Endothelial cell of umbilical vein (primary cell): ENCODE measurements at regions not wholly inside any gene's neighbourhood (a gene's known extent, or its start where the extent isn't known, plus 50 kb on each side); places are given as distances from the start of the nearest gene placed in this dataset.

Source experiments
- BruUV-seq: library from RNA; stranded (reverse); fragments of 400-500 nt; replicated peaks from 2 replicates; lab custom pipeline; 2021; lab: Mats Ljungman, UMichigan
- CTCF ChIA-PET: fragments of 300-600, 350-600 bp; sonication (Branson Sonifier 250); formaldehyde crosslinking; loops from one replicate; lab custom pipeline; 2021; ENCODE audit warnings: antibody characterized with exemption, inconsistent platforms; lab: Charles Lee
- POLR2A ChIA-PET: fragments of 300-600, 350-600 bp; sonication (Branson Sonifier 250); formaldehyde crosslinking; loops from one replicate; lab custom pipeline; 2021; ENCODE audit warnings: antibody characterized with exemption, inconsistent platforms; lab: Charles Lee
- DNase-seq: peaks from one replicate; pipeline ENCODE4 v3.0.0-alpha.2; 2011; ENCODE audit warnings: low read depth, low spot score
- FAIRE-seq: peaks from 2 replicates; lab custom pipeline; 2011; peaks lifted over from hg19 to GRCh38; lab: Jason Lieb, UNC
- H2AFZ ChIP-seq: 2 replicates; pipeline ENCODE4 v1.6.0; 2012; ENCODE audit warnings: low read depth, low read length, control low read depth, inconsistent platforms
- H3K27ac ChIP-seq: 2 replicates; pipeline ENCODE4 v1.5.1; 2011; ENCODE audit warnings: low read depth, mild to moderate bottlenecking, control low read depth, low read length, moderate library complexity; ENCODE audit not compliant: insufficient read depth
- H3K27me3 ChIP-seq, 2 experiments: 2 replicates each; pipeline versions ENCODE4 v1.6.0 to v1.6.1; 2011; ENCODE audit warnings: low read length in 2 of 2, mixed read lengths in 1 of 2; ENCODE audit not compliant: control insufficient read depth in 2 of 2, insufficient read depth in 2 of 2
- H3K36me3 ChIP-seq, 2 experiments: 2 replicates in 1 of 2; 3 replicates in 1 of 2; pipeline ENCODE4 v1.5.1; 2011; ENCODE audit warnings: low read length in 2 of 2, mild to moderate bottlenecking in 1 of 2, moderate library complexity in 1 of 2; ENCODE audit not compliant: control insufficient read depth in 2 of 2, insufficient read depth in 2 of 2; ENCODE audit errors: extremely low read depth in 1 of 2
- H3K4me1 ChIP-seq: 3 replicates; pipeline ENCODE4 v1.5.1; 2011; ENCODE audit warnings: mild to moderate bottlenecking, low read length; ENCODE audit not compliant: control insufficient read depth, insufficient read depth; ENCODE audit errors: extremely low read depth
- H3K4me2 ChIP-seq: 2 replicates; pipeline ENCODE4 v1.6.1; 2011; ENCODE audit warnings: low read length, control low read depth, mixed read lengths; ENCODE audit not compliant: insufficient read depth
- H3K4me3 ChIP-seq, 3 experiments: fragments of 200-600 bp in 1 of 3; sonication (generic), shearing (Covaris generic) in 1 of 3; replicated peaks in 1 of 3; 2 replicates each; pipeline ENCODE4 v1.5.1; 2011 to 2016; ENCODE audit warnings: control low read depth in 3 of 3, low read length in 3 of 3, mild to moderate bottlenecking in 2 of 3, inconsistent platforms in 1 of 3, low read depth in 1 of 3, moderate library complexity in 1 of 3; ENCODE audit not compliant: insufficient read depth in 1 of 3
- H3K79me2 ChIP-seq: 2 replicates; pipeline ENCODE4 v1.6.0; 2012; ENCODE audit warnings: low read length, inconsistent platforms; ENCODE audit not compliant: control insufficient read depth, insufficient read depth
- H3K9ac ChIP-seq: replicated peaks from 2 replicates; pipeline ENCODE3; 2011; ENCODE audit warnings: low read length, control low read depth; ENCODE audit not compliant: insufficient read depth; ENCODE audit errors: extremely low read depth
- H3K9me1 ChIP-seq: replicated peaks from 3 replicates; pipeline ENCODE4 v1.6.0; 2011; ENCODE audit warnings: mild to moderate bottlenecking, low read length; ENCODE audit not compliant: control insufficient read depth, insufficient read depth; ENCODE audit errors: extremely low read depth
- H3K9me3 ChIP-seq: replicated peaks from 2 replicates; pipeline ENCODE4 v1.5.1; 2012; ENCODE audit warnings: low read length, inconsistent platforms; ENCODE audit not compliant: control insufficient read depth, insufficient read depth
- H4K20me1 ChIP-seq: replicated peaks from 2 replicates; pipeline ENCODE3; 2011; ENCODE audit warnings: mild to moderate bottlenecking, low read length; ENCODE audit not compliant: control insufficient read depth, insufficient read depth; ENCODE audit errors: extremely low read depth
- CTCF ChIP-seq, 2 donors: IDR thresholded peaks; 1 replicate in 1 of 2; 2 replicates in 1 of 2; pipeline ENCODE4 v1.5.1; 2011; ENCODE audit warnings: low read length in 2 of 2, mild to moderate bottlenecking in 2 of 2, moderate library complexity in 2 of 2, control low read depth in 1 of 2, inconsistent platforms in 1 of 2, low read depth in 1 of 2; ENCODE audit not compliant: insufficient read depth in 1 of 2; ENCODE audit errors: extremely low read depth in 1 of 2
- EZH2 ChIP-seq: IDR thresholded peaks from 2 replicates; pipeline ENCODE4 v1.6.1; 2012; ENCODE audit warnings: borderline replicate concordance, low read depth, mild to moderate bottlenecking, moderate library complexity, low read length, inconsistent platforms; ENCODE audit not compliant: severe bottlenecking
- FOS ChIP-seq: IDR thresholded peaks from 2 replicates; pipeline ENCODE4 v1.6.1; 2011; ENCODE audit warnings: mild to moderate bottlenecking, low read length, moderate library complexity, borderline replicate concordance; ENCODE audit not compliant: insufficient read depth
- GATA2 ChIP-seq: IDR thresholded peaks from 2 replicates; pipeline ENCODE4 v1.7.0; 2011; ENCODE audit warnings: low read depth, mild to moderate bottlenecking, moderate library complexity, mixed read lengths, low read length; ENCODE audit not compliant: insufficient read length, insufficient read depth
- JUN ChIP-seq: IDR thresholded peaks from 2 replicates; pipeline ENCODE4 v1.6.1; 2011; ENCODE audit warnings: borderline replicate concordance, low read depth; ENCODE audit not compliant: insufficient read length, insufficient read depth
- MAX ChIP-seq: IDR thresholded peaks from 2 replicates; pipeline ENCODE4 v1.6.1; 2011; ENCODE audit not compliant: insufficient read depth, insufficient read length
- MYC ChIP-seq: IDR thresholded peaks from one replicate; pipeline ENCODE4 v1.6.1; 2011; ENCODE audit warnings: mild to moderate bottlenecking, low read depth, low read length
- POLR2A ChIP-seq: IDR thresholded peaks from 2 replicates; pipeline ENCODE4 v1.6.1; 2012; ENCODE audit warnings: low read depth, mild to moderate bottlenecking, control low read depth, low read length
- POLR2AphosphoS5 ChIP-seq: IDR thresholded peaks from 2 replicates; pipeline ENCODE4 v1.6.1; 2012; ENCODE audit warnings: low read depth, mild to moderate bottlenecking, control low read depth, low read length, moderate library complexity; ENCODE audit not compliant: insufficient read depth
- dilution Hi-C: fragments of 300-500 bp; cut with MboI; formaldehyde crosslinking; loops from one replicate; pipeline ENCODE4 v1.15.0; 2019; ENCODE audit warnings: low sequenced_read_pairs; ENCODE audit not compliant: extremely low pct_ligation_motif_present
- intact Hi-C: fragments of 100-400 bp; cut with micrococcal nuclease; formaldehyde crosslinking; loops from one replicate; pipeline ENCODE4 v1.10.0; 2022

- no TSS peak for BruUV-seq
- intact Hi-C loops (no loop called here), dilution Hi-C loops (no loop called here)
- DNase-seq: no peak
- FAIRE-seq: no peak
- no peaks in the 10 kb centered on the region for H3K9me1 ChIP-seq
- no peaks in the 10 kb centered on the region for H4K20me1 ChIP-seq
- no peak overlapping the region for H2AFZ ChIP-seq
- CTCF ChIA-PET: interaction anchor here (0.9 to 1.6 kb wide), 2 partner anchors 12 to 299 kb away, joined by 4 read pairs; no protein-coding TSS in a partner anchor
- no peaks in the 10 kb centered on the region for H3K9me3 ChIP-seq
- H3K79me2 ChIP-seq: no peaks in the 10 kb centered on the region
- no peak overlapping the region for H3K4me2 ChIP-seq
- no peaks in the 10 kb centered on the region for H3K4me1 ChIP-seq
- POLR2A ChIA-PET: no interaction called here
- TF ChIP-seq JUN (no peak), CTCF (IDR thresholded peaks at IDR 0.05; ENCODE audit: extremely low read depth in 1 of 2, insufficient read depth in 1 of 2, low read depth in 1 of 2, low read length in 2 of 2) (no peak), GATA2 (no peak), MAX (no peak), MYC (no peak)
- H3K27ac ChIP-seq: no peak overlapping the region
- no peaks in the 10 kb centered on the region for H3K36me3 ChIP-seq
- no peak overlapping the region for H3K9ac ChIP-seq
- no peak overlapping the region for H3K4me3 ChIP-seq
- H3K27me3 ChIP-seq: peaks cover 5 to 15% of the 10 kb centered on the region in 2 experiments
Measured at GRCh38 chr2:65564299-65564698, 131.9 kb upstream of the SPRED2 start.

GRCh38 chr2:65562890-65563289 is 130.5 kb upstream of the SPRED2 start:
- no peak for TF ChIP-seq EZH2
- no peak for TF ChIP-seq GATA2
- no peak for TF ChIP-seq FOS
- no peak for TF ChIP-seq POLR2A
- no peak for TF ChIP-seq POLR2AphosphoS5
- TF ChIP-seq JUN: no peak
- no peak for TF ChIP-seq MYC
- Histone ChIP-seq H3K36me3 (no peaks in the 10 kb centered on the region), H3K79me2 (no peaks in the 10 kb centered on the region), H4K20me1 (no peaks in the 10 kb centered on the region), H3K9me3 (no peaks in the 10 kb centered on the region), H3K27ac (no peak overlapping the region), H3K4me3 (no peak overlapping the region), H3K9me1 (no peaks in the 10 kb centered on the region), H3K27me3 (peaks cover 16 to 20% of the 10 kb centered on the region in 2 experiments), H3K9ac (no peak overlapping the region), H2AFZ (no peak overlapping the region), H3K4me2 (no peak overlapping the region), H3K4me1 (no peaks in the 10 kb centered on the region)
- BruUV-seq: no TSS peak
- ChIA-PET POLR2A (no interaction called here), CTCF (interaction anchor here (1.0 kb wide), 1 partner anchor 298 kb away, joined by 3 read pairs; no protein-coding TSS in a partner anchor)
- no peak for FAIRE-seq
- dilution Hi-C loops (no loop called here), intact Hi-C loops (no loop called here)
- no peak for DNase-seq
